GM12892 (cell line): ENCODE measurements at regions not wholly inside any gene's neighbourhood (a gene's known extent, or its start where the extent isn't known, plus 50 kb on each side); places are given as distances from the start of the nearest gene placed in this dataset.

ENCODE experiments used
- POLR2A ChIP-seq: IDR thresholded peaks from 2 replicates; pipeline ENCODE4 v1.6.1; 2011; ENCODE audit warnings: low read depth, low read length, control low read depth
- POLR2AphosphoS5 ChIP-seq: IDR thresholded peaks from 2 replicates; pipeline ENCODE4 v1.6.1; 2011; ENCODE audit warnings: low read depth, low read length, control low read depth

GRCh38 chr4:13989501-13989900, 362.0 kb upstream of the BOD1L1 start:
- TF ChIP-seq POLR2A = no peak
- no peak for TF ChIP-seq POLR2AphosphoS5
